ENCODE measurements at regions not wholly inside any gene's neighbourhood (a gene's known extent, or its start where the extent isn't known, plus 50 kb on each side); places are given as distances from the start of the nearest gene placed in this dataset.
A peak's percentile ranks its signal among the peaks of the same experiment; 100 is the strongest.

DNA sequence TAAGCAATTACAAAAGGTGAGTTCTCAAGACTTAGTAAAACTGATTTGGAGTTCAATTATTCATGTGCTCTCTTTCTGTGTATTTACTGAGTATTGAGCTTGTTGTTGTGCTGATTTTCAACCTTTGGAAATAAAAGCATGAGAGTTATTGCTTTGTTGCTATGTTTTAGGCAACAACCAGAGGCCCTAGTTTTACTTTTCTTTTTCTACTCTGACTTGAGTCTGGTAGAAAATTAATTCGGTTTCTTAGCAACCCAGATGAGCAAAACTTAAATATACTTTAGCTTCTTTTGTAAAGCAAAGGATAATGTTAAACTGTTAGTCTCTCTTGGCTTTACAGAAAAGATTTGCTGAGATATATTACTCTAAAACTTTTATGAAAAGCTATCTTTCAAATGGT lies 66.4 kb upstream of the SCIN start:
- ATAC-seq (no peak), DNase-seq (ENCODE audit: low spot score) (no peak)
- H4K20me1 ChIP-seq (replicated peaks; ENCODE audit: insufficient read depth): no peaks in the 10 kb centered on the region
- H3K4me3 ChIP-seq: no peak overlapping the region
- H3K27me3 ChIP-seq (ENCODE audit: insufficient read depth): no peaks in the 10 kb centered on the region
- peak overlapping the region; percentile 22 for H3K4me2 ChIP-seq
- TF ChIP-seq EZH2phosphoT487 (IDR thresholded peaks at IDR 0.05; ENCODE audit: unreplicated experiment): no peak
- TF ChIP-seq ZNF331 (CRISPR knock-in tag; IDR thresholded peaks at IDR 0.05; ENCODE audit: low read depth): no peak
- H3F3A ChIP-seq (replicated peaks; ENCODE audit: low read depth): no peaks in the 10 kb centered on the region
- Mint-ChIP-seq H3K4me3 (0 out of 3 replicates have a peak overlapping the region, but pooled peaks have one; percentile 16), H3K27ac (peak overlapping the region; percentile 92), H3K9me3 (peaks cover under 1% of the 10 kb centered on the region; the same call in 2 of the 3 replicates), H3K4me1 (peaks cover 5% of the 10 kb centered on the region), H3K36me3 (ENCODE audit: low read depth) (peaks cover under 1% of the 10 kb centered on the region; the same call in 1 of the 3 replicates), H3K27me3 (ENCODE audit: insufficient read depth, low read depth, poor library complexity) (peaks cover 2% of the 10 kb centered on the region)
- H3K27ac ChIP-seq (ENCODE audit: low read depth): no peak overlapping the region
- H3K36me3 ChIP-seq (ENCODE audit: insufficient read depth): no peaks in the 10 kb centered on the region
- no peaks in the 10 kb centered on the region for H3K79me2 ChIP-seq (replicated peaks; ENCODE audit: insufficient read depth)
- H3K9me2 ChIP-seq (ENCODE audit: insufficient read depth): no peaks in the 10 kb centered on the region
- no peak overlapping the region for H2AFZ ChIP-seq
- H3K4me1 ChIP-seq (ENCODE audit: insufficient read depth): peaks cover 13% of the 10 kb centered on the region

DNA sequence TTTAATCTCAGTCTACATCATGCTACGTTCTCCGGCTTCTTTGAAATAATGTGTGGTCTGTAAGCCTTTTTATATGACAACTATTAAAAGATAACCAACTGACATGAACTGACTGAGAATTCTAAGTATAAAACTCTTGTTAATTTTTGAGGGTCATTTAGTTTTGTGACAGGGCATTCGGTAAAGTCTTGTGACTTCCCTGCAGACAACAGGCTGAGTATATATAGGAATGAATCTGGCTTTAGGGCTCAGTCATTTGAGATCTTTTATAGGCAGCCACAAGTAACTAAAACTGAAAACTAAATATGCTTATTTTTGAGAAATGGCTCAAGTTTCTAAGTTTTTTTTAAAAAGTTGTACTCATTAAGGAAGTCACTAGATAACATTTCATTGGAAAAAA lies 62.5 kb upstream of the SCIN start:
- Histone ChIP-seq H3K27me3 (ENCODE audit: insufficient read depth) (no peaks in the 10 kb centered on the region), H3K4me3 (no peak overlapping the region), H3K4me1 (ENCODE audit: insufficient read depth) (peaks cover 13% of the 10 kb centered on the region), H3K27ac (ENCODE audit: low read depth) (no peak overlapping the region), H3K36me3 (ENCODE audit: insufficient read depth) (no peaks in the 10 kb centered on the region), H2AFZ (no peak overlapping the region), H3K79me2 (replicated peaks; ENCODE audit: insufficient read depth) (no peaks in the 10 kb centered on the region), H3K9me2 (ENCODE audit: insufficient read depth) (no peaks in the 10 kb centered on the region), H3K4me2 (no peak overlapping the region), H3F3A (replicated peaks; ENCODE audit: low read depth) (no peaks in the 10 kb centered on the region), H4K20me1 (replicated peaks; ENCODE audit: insufficient read depth) (no peaks in the 10 kb centered on the region)
- DNase-seq (ENCODE audit: low spot score) (no peak), ATAC-seq (no peak)
- H3K4me3 Mint-ChIP-seq: no peak overlapping the region
- no peaks in the 10 kb centered on the region; the same call in 2 of the 3 replicates for H3K9me3 Mint-ChIP-seq
- no peaks in the 10 kb centered on the region for H3K36me3 Mint-ChIP-seq (ENCODE audit: low read depth)
- peaks cover 2% of the 10 kb centered on the region for H3K27me3 Mint-ChIP-seq (ENCODE audit: insufficient read depth, low read depth, poor library complexity)
- peaks cover 5% of the 10 kb centered on the region for H3K4me1 Mint-ChIP-seq
- TF ChIP-seq POLR2AphosphoS5 (IDR thresholded peaks at IDR 0.05; ENCODE audit: low read depth) (no peak), NANOG (IDR thresholded peaks at IDR 0.05; ENCODE audit: borderline replicate concordance) (no peak), EZH2phosphoT487 (IDR thresholded peaks at IDR 0.05; ENCODE audit: unreplicated experiment) (no peak), ZNF331 (CRISPR knock-in tag; IDR thresholded peaks at IDR 0.05; ENCODE audit: low read depth) (no peak), ZNF114 (CRISPR knock-in tag; IDR thresholded peaks at IDR 0.05) (no peak)
- TF ChIP-seq, protein P1, sequence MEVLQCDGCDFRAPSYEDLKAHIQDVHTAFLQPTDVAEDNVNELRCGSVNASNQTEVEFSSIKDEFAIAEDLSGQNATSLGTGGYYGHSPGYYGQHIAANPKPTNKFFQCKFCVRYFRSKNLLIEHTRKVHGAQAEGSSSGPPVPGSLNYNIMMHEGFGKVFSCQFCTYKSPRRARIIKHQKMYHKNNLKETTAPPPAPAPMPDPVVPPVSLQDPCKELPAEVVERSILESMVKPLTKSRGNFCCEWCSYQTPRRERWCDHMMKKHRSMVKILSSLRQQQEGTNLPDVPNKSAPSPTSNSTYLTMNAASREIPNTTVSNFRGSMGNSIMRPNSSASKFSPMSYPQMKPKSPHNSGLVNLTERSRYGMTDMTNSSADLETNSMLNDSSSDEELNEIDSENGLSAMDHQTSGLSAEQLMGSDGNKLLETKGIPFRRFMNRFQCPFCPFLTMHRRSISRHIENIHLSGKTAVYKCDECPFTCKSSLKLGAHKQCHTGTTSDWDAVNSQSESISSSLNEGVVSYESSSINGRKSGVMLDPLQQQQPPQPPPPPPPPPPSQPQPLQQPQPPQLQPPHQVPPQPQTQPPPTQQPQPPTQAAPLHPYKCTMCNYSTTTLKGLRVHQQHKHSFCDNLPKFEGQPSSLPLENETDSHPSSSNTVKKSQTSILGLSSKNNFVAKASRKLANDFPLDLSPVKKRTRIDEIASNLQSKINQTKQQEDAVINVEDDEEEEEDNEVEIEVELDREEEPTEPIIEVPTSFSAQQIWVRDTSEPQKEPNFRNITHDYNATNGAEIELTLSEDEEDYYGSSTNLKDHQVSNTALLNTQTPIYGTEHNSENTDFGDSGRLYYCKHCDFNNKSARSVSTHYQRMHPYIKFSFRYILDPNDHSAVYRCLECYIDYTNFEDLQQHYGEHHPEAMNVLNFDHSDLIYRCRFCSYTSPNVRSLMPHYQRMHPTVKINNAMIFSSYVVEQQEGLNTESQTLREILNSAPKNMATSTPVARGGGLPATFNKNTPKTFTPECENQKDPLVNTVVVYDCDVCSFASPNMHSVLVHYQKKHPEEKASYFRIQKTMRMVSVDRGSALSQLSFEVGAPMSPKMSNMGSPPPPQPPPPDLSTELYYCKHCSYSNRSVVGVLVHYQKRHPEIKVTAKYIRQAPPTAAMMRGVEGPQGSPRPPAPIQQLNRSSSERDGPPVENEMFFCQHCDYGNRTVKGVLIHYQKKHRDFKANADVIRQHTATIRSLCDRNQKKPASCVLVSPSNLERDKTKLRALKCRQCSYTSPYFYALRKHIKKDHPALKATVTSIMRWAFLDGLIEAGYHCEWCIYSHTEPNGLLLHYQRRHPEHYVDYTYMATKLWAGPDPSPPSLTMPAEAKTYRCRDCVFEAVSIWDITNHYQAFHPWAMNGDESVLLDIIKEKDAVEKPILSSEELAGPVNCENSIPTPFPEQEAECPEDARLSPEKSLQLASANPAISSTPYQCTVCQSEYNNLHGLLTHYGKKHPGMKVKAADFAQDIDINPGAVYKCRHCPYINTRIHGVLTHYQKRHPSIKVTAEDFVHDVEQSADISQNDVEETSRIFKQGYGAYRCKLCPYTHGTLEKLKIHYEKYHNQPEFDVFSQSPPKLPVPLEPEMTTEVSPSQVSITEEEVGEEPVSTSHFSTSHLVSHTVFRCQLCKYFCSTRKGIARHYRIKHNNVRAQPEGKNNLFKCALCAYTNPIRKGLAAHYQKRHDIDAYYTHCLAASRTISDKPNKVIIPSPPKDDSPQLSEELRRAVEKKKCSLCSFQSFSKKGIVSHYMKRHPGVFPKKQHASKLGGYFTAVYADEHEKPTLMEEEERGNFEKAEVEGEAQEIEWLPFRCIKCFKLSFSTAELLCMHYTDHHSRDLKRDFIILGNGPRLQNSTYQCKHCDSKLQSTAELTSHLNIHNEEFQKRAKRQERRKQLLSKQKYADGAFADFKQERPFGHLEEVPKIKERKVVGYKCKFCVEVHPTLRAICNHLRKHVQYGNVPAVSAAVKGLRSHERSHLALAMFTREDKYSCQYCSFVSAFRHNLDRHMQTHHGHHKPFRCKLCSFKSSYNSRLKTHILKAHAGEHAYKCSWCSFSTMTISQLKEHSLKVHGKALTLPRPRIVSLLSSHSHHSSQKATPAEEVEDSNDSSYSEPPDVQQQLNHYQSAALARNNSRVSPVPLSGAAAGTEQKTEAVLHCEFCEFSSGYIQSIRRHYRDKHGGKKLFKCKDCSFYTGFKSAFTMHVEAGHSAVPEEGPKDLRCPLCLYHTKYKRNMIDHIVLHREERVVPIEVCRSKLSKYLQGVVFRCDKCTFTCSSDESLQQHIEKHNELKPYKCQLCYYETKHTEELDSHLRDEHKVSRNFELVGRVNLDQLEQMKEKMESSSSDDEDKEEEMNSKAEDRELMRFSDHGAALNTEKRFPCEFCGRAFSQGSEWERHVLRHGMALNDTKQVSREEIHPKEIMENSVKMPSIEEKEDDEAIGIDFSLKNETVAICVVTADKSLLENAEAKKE (CRISPR knock-in tag; IDR thresholded peaks at IDR 0.05): no peak
- H3K27ac Mint-ChIP-seq: no peak overlapping the region
